CD4-positive, alpha-beta T cell (primary cell): ENCODE measurements at regions not wholly inside any gene's neighbourhood (a gene's known extent, or its start where the extent isn't known, plus 50 kb on each side); places are given as distances from the start of the nearest gene placed in this dataset.

Experiments used
- ATAC-seq: fragments of 200-7000 bp; cut with Tn5 transposase; one replicate; pipeline ENCODE4 v1.10.0; 2022; ENCODE audit warnings: mild to moderate bottlenecking; ENCODE audit not compliant: poor library complexity
- CTCF ChIA-PET: fragments of 350-600 bp; sonication (Branson Sonifier 250); formaldehyde crosslinking; loops from one replicate; lab custom pipeline; 2021; ENCODE audit warnings: antibody characterized with exemption, inconsistent platforms; lab: Charles Lee
- POLR2A ChIA-PET: fragments of 350-600 bp; sonication (Branson Sonifier 250); formaldehyde crosslinking; loops from one replicate; lab custom pipeline; 2021; ENCODE audit warnings: antibody characterized with exemption, inconsistent platforms; lab: Charles Lee
- DNase-seq, 14 experiments: peaks; one replicate each; pipeline ENCODE4 v3.0.0-alpha.2; 2013 to 2020; ENCODE audit warnings: mixed read lengths in 2 of 14
- H3K27ac ChIP-seq, 2 donors: one replicate each; pipeline versions ENCODE4 v1.5.1 to v1.7.0; 2013; ENCODE audit warnings: low read length in 2 of 2, low read depth in 1 of 2, mild to moderate bottlenecking in 1 of 2
- H3K27me3 ChIP-seq, 2 experiments: 1 replicate in 1 of 2; 2 replicates in 1 of 2; pipeline versions ENCODE4 v1.6.1 to v1.7.0; 2013; ENCODE audit warnings: low read length in 2 of 2, control low read depth in 1 of 2, mild to moderate bottlenecking in 1 of 2, moderate library complexity in 1 of 2; ENCODE audit not compliant: insufficient read depth in 2 of 2, control insufficient read depth in 1 of 2
- H3K36me3 ChIP-seq: one replicate; pipeline ENCODE4 v1.6.1; 2013; ENCODE audit warnings: low read length, control low read depth; ENCODE audit not compliant: insufficient read depth
- H3K4me1 ChIP-seq: one replicate; pipeline ENCODE4 v1.6.1; 2013; ENCODE audit warnings: low read length, control low read depth; ENCODE audit not compliant: insufficient read depth
- H3K4me3 ChIP-seq: one replicate; pipeline ENCODE4 v1.5.1; 2013; ENCODE audit warnings: mild to moderate bottlenecking, low read length, moderate library complexity
- H3K9me3 ChIP-seq, 2 experiments: 1 replicate in 1 of 2; 2 replicates in 1 of 2; pipeline versions ENCODE4 v1.6.1 to v1.7.0; 2013; ENCODE audit warnings: low read length in 2 of 2, mild to moderate bottlenecking in 2 of 2, control low read depth in 1 of 2, moderate library complexity in 1 of 2; ENCODE audit not compliant: control insufficient read depth in 1 of 2, insufficient read depth in 1 of 2
- H3K27ac Mint-ChIP-seq: one replicate; pipeline ENCODE4 v1.8.0; 2020; ENCODE audit warnings: mixed read lengths
- H3K27me3 Mint-ChIP-seq: one replicate; pipeline ENCODE4 v1.8.0; 2021; ENCODE audit warnings: mixed read lengths
- H3K36me3 Mint-ChIP-seq: one replicate; pipeline ENCODE4 v1.8.0; 2021; ENCODE audit warnings: low read depth, mixed read lengths
- H3K4me1 Mint-ChIP-seq: one replicate; pipeline ENCODE4 v1.8.0; 2021; ENCODE audit warnings: low read depth, mixed read lengths
- H3K4me3 Mint-ChIP-seq: one replicate; pipeline ENCODE4 v1.8.0; 2020; ENCODE audit warnings: mild to moderate bottlenecking, mixed read lengths
- H3K9me3 Mint-ChIP-seq: one replicate; pipeline ENCODE4 v1.8.0; 2020; ENCODE audit warnings: mixed read lengths
- intact Hi-C, 2 experiments: fragments of 100-400 bp; cut with DNase I in 1 of 2; cut with micrococcal nuclease in 1 of 2; formaldehyde crosslinking; loops; one replicate each; pipeline versions ENCODE4 v1.15.1 to v1.9.0; 2023 to 2025; cut with DNase I, micrococcal nuclease
- TF ChIP-seq, protein P1 (sequence below): fragments of 200-600 bp; IDR thresholded peaks from one replicate; pipeline ENCODE4 v1.8.0; 2022; ENCODE audit warnings: antibody characterized with exemption, mild to moderate bottlenecking

DNA sequence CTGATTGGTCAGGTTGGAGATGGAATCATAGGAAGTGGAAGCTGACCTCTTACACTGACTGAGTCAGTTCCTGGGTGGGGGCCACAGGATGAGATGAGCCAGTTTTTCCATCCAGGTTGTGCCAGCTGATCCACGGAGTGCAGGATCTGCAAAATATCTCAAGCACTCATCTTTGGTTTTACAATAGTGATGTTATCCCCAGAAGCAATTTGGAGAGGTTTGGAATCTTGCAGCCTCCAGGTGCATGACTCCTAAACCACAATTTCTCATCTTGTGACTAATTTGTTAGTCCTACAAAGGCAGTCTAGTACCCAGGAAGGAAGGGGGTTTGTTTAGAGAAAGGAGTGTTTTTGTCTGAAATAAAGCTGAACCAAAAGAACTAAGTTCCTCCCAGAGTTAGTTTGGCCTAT, 212.8 kb downstream of the SLITRK6 start:
- H3K36me3 ChIP-seq = no peaks in the 10 kb centered on the region
- Mint-ChIP-seq H3K4me3 (no peak overlapping the region), H3K4me1 (no peaks in the 10 kb centered on the region), H3K9me3 (no peaks in the 10 kb centered on the region), H3K27me3 (no peaks in the 10 kb centered on the region), H3K27ac (no peak overlapping the region), H3K36me3 (no peaks in the 10 kb centered on the region)
- no peak overlapping the region for H3K4me3 ChIP-seq
- DNase-seq = no peak
- TF ChIP-seq, protein P1, sequence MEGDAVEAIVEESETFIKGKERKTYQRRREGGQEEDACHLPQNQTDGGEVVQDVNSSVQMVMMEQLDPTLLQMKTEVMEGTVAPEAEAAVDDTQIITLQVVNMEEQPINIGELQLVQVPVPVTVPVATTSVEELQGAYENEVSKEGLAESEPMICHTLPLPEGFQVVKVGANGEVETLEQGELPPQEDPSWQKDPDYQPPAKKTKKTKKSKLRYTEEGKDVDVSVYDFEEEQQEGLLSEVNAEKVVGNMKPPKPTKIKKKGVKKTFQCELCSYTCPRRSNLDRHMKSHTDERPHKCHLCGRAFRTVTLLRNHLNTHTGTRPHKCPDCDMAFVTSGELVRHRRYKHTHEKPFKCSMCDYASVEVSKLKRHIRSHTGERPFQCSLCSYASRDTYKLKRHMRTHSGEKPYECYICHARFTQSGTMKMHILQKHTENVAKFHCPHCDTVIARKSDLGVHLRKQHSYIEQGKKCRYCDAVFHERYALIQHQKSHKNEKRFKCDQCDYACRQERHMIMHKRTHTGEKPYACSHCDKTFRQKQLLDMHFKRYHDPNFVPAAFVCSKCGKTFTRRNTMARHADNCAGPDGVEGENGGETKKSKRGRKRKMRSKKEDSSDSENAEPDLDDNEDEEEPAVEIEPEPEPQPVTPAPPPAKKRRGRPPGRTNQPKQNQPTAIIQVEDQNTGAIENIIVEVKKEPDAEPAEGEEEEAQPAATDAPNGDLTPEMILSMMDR = no peak
- ATAC-seq = no peak
- H3K27me3 ChIP-seq = no peaks in the 10 kb centered on the region
- intact Hi-C loops = no loop called here
- H3K4me1 ChIP-seq = no peaks in the 10 kb centered on the region
- H3K9me3 ChIP-seq = peaks cover 0 to 14% of the 10 kb centered on the region in 2 experiments
- ChIA-PET CTCF (no interaction called here), POLR2A (no interaction called here)
- no peak overlapping the region for H3K27ac ChIP-seq

GRCh38 chr13:85582890-85583289, 216.3 kb downstream of the SLITRK6 start:
- Mint-ChIP-seq H3K36me3 (no peaks in the 10 kb centered on the region), H3K27me3 (no peaks in the 10 kb centered on the region), H3K4me3 (no peak overlapping the region), H3K4me1 (no peaks in the 10 kb centered on the region), H3K9me3 (no peaks in the 10 kb centered on the region), H3K27ac (no peak overlapping the region)
- Histone ChIP-seq H3K4me1 (no peaks in the 10 kb centered on the region), H3K36me3 (no peaks in the 10 kb centered on the region), H3K27me3 (no peaks in the 10 kb centered on the region), H3K4me3 (no peak overlapping the region), H3K27ac (no peak overlapping the region), H3K9me3 (peaks cover 0 to 13% of the 10 kb centered on the region in 2 experiments)
- ATAC-seq = no peak
- POLR2A ChIA-PET = no interaction called here
- CTCF ChIA-PET = no interaction called here
- intact Hi-C loops = no loop called here
- TF ChIP-seq, protein P1 = no peak
- no peak for DNase-seq

DNA sequence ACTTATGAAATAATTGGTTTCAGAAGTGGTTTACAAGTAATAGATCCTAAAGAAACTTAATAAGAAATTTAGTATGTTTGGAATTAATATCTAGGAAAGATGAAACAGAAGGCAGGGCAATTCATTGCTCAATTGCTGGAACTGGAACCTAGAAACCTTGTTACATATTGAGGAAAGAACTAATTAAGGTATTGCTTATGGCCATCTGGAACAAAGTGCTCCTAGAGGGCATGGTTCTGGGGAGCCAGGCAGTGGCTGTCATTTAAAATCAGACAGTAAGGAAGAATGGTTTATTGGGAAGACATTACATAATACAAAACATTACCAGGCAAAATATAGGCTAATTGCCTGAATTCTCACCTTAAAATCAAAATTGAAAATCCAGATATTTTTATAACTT, 224.1 kb downstream of the SLITRK6 start:
- H3K4me3 Mint-ChIP-seq = no peak overlapping the region
- no peak for ATAC-seq

More for the DNA sequence above, 224.1 kb downstream of the SLITRK6 start:
- Mint-ChIP-seq H3K9me3 (no peaks in the 10 kb centered on the region), H3K27ac (no peak overlapping the region), H3K36me3 (no peaks in the 10 kb centered on the region), H3K4me1 (no peaks in the 10 kb centered on the region), H3K27me3 (no peaks in the 10 kb centered on the region)
- CTCF ChIA-PET = no interaction called here
- H3K27me3 ChIP-seq = no peaks in the 10 kb centered on the region
- H3K4me3 ChIP-seq = no peak overlapping the region
- intact Hi-C loops = no loop called here
- no peaks in the 10 kb centered on the region for H3K36me3 ChIP-seq
- TF ChIP-seq, protein P1 = no peak
- no peaks in the 10 kb centered on the region for H3K4me1 ChIP-seq
- DNase-seq = no peak
- POLR2A ChIA-PET = no interaction called here
- no peak overlapping the region for H3K27ac ChIP-seq
- peaks cover 0 to 6% of the 10 kb centered on the region in 2 experiments for H3K9me3 ChIP-seq
